ENCODE measurements at regions not wholly inside any gene's neighbourhood (a gene's known extent, or its start where the extent isn't known, plus 50 kb on each side); places are given as distances from the start of the nearest gene placed in this dataset.

- no peak for ATAC-seq
These were observed 208.6 kb downstream of the DRD1 start for GRCh38 chr5:175235251-175235960.

GRCh38 chr5:175230299-175230698 lies 213.7 kb downstream of the DRD1 start:
- ATAC-seq = no peak

GRCh38 chr5:175226506-175226905 lies 217.5 kb downstream of the DRD1 start:
- no peak for ATAC-seq

DNA sequence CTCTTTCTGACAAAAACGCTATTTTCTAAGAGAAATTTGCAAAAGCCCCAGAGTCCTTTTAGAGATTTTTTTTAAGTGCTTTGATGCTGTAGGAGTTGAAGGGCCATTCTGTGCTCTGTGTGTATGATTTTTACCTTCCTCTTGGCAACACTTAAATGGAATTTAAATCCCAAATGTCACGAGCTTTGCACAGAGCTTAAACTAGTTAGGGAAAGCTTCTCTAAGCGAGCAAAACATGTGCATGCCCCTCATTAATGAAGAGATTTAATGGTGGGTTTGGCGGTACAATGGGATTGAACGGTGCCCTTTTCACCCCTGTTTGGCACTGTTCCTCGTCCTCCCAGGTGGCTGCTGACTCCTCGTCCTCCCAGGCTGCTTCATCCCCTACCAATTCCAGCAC lies 220.7 kb downstream of the DRD1 start:
- no peak for ATAC-seq

DNA sequence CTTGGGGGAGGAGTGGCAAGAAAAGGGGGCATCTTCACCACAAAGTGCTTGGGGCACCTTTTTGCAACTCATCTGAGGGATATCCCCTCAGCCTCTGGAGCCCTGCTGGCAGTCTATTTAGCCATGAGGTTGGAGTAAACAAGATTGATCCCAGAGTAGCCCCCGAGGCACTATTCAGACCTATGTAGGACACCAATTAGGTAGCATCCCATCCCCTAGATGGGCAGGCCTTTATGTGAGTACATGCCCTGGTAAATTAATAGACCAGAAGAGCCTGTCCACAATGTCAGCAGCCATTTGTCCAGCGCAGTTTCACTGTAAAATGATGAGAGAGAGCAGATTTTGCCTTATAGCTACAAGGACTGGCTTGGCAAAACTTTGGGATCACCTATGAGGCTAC lies 221.4 kb downstream of the DRD1 start:
- ATAC-seq = no peak

DNA sequence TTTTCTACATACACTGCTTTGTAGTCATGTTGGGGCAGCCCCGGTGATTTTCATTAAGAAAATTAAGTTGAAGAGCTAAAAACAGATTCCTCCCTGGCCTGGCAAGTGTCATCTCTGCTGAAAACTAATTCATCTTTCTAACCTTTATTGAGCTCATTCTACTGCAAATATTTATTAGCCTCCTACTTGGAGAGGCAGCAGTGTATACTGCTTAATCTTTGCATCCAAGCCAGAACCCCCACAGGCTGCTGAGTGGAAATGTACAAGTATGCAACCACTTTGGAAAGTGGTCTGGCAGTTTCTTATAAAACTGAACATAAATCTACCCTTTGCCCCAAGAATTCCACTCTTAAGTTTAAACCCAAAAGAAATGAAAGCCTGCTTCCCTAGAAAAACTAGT lies 223.4 kb downstream of the DRD1 start:
- ATAC-seq = no peak

DNA sequence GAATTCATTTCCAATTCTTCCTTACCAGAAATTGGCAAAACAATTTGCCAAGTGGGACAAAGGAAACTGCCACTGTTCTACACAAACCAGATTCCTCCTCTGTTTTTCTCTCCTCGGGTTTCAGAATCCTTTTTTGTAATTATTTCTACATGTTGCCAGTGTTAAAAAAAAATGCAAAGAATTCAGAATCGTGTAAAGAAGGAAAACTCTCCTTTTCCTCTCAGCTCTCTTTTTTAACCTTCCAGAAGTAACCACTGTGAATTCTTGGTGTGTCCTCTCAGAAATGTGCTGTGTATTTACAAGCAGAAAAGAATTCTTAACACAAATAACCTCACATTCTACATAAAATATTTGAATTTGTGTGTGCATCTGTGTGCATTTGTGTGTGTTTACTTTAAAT lies 224.6 kb downstream of the DRD1 start:
- no peak for ATAC-seq

- no peak for ATAC-seq
These were observed 227.0 kb downstream of the DRD1 start for GRCh38 chr5:175216991-175217390.

DNA sequence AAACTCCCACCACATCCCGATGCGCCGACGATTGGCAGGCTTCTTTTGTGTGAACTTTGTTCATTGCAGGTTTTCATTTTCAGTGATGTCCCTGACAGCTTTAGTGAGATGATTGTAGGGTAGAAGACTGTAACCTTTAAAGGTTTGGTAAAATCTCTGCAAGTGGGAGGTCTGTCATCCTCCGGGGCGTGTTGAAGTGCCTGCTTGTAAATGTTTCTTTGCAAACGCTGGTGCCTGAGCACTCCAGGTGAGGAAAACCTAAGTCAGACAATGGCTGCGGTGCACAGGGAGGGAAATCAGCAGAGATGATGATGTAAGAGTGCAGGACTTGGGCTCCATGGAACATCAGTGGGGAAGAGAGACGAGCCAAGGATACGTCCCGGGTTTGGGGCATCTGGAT lies 228.1 kb downstream of the DRD1 start:
- ATAC-seq = no peak

- ATAC-seq = peak; percentile 79
These were observed 229.8 kb downstream of the DRD1 start for GRCh38 chr5:175214152-175214551.

- no peak for ATAC-seq
These were observed 231.8 kb downstream of the DRD1 start for GRCh38 chr5:175211956-175212756.

- ATAC-seq = no peak
These were observed 236.5 kb downstream of the DRD1 start for GRCh38 chr5:175207321-175208040.

- ATAC-seq = no peak
These were observed 237.3 kb downstream of the DRD1 start for GRCh38 chr5:175206669-175207068.

DNA sequence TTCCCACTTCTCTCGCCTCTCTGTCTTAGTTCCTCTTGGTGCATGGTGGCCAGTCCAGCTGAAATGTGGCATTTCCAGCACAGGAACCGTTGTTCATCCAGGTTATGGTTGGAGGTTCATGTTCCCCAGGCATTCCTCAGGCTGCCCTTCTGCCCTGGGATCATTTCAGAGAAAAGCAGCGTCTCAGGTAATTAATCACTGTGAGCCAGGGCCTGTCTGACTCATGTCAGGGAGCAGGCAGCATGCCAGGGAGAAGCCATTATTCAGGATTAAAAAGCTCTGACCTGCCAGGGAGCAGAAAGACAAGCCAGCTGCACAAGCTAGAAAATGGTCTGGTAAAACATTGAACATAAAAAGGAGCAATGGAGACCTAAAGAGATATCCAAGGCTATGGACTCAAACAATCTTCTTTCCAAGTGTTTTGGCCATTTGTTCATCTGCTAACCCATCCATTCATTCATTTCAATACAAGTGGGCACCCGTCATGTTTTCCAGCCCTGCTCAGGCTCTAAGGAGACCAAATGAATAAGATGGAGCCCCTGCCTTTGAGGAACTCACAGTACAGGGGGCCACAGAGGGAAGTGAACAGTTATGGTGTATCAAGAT lies 241.4 kb downstream of the DRD1 start:
- ATAC-seq = peak; percentile 88

DNA sequence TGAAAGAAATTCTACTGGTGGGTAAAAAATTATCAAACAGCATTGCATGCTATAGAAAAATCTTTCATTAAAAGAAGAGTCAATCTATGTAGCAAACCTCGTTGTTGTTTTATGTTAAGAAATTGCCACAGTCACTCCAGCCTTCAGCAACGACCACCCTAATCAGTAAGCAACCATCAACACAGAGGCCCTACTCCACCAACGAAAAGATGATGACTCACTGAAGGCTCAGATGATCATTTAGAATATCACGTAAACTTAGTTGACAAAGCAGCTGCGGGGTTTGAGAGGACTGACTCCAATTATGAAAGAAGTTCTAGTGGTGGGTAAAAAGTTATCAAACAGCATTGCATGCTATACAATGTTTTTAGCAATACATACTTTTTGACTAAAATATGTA lies 242.6 kb downstream of the DRD1 start:
- no peak for ATAC-seq

DNA sequence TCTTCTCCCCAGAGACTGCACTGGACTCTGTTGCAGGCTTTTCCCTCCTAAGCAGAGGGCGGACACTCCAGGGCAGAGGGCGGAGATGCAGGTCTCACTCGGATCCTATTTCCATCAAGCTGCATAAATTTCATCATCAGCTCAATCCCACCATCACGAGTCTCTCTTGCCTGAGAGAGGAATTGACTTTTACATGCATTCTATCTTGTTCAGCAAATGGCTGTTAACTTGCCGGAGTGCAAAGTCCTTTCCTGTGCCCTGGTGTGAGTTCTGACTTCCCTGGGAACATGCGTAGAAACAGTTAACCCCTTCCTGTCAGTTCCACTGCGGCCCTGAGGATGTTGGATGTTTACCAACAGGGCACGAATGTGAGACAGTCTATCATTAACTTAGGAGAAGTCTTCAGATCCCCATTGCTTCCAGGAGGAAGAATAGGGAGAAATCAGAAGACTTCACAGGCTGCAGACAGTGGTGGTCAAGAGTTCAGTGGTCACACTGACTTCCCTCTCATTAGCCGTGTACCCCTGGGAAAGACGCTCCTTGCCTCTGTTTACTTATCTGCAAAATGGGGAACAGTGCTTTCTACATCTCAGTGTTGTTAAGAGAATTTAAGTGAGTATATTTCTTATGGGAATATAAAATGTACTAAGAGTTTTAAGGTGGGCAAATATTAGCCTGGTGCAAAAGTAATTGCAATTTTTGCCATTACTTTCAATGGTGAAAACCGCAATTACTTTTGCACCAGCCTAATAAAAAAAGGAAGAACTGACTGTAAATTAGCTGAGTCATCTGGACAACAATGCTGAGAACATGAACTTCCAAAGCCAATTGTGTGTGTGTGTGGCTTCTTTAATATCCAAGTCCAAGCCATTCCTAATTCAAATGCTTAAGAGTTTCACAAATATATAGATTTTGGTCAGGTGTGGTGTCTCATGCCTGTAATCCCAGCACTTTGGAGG lies 248.0 kb downstream of the DRD1 start:
- ATAC-seq = no peak

DNA sequence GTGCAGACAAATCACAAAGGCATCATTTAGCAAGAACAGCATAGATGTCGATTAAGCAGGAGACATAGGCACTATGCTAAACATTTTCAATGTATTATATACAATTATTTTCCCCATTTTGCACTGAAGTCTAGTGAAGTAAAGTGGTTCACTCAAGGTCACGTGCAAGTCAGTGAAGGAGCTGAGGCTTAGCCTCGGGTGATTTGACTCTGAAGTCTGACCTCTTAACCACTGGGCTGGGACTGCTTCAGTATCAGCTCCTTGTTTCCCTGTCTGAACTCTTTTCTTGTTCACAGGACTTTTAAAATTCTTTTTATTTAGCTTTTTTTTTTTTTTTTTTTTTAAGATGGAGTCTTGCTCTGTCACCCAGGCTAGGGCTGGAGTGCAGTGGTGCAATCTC lies 262.7 kb downstream of the DRD1 start:
- ATAC-seq = no peak

DNA sequence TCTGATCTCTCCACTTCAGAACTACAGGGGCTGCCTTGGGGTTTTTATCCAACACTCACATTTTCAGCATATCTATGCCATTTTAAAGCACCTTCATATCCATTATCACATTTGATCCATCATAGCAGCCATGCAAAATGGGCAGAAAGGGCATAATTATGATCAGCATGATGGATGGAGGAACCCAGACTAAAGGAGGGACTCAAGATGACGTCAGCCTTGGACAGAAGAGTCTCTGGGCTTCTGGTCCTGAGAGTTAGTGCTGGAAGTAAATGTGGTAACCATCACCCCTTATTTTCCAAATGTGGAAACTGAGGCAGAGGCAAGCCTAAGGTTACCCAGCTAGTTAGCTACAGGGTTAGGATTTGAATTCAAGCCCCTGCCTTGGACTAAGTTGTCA lies 273.1 kb downstream of the DRD1 start:
- no peak for ATAC-seq

DNA sequence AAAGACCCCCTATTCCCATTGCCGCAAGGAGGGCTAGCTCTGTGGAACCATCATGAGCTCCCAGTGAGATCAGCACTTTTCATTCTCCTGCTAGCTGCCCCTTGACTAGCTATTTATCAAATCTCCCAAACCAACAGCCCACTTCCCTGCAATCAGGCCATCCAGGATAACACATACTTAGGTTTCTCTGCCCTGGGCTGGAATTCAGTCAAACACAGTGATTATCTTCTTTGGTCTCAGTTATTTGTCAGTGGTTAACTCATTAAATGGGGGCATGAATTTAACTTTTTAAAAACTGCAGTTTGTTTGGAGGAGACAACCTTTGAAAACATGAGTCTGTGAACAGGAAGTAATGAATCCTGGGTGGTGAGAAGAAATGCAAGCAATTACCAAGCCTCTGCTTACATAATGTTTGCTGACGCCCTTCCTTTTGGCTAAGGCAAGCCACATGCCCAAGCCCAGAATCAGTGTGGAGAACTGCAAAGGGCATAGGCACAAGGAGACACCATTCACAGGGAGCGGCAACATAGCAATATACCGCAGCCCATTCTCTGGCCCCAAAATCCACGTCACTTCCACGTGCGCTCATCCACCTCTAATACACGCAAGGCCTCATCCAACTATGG lies 275.0 kb downstream of the DRD1 start:
- no peak for ATAC-seq

DNA sequence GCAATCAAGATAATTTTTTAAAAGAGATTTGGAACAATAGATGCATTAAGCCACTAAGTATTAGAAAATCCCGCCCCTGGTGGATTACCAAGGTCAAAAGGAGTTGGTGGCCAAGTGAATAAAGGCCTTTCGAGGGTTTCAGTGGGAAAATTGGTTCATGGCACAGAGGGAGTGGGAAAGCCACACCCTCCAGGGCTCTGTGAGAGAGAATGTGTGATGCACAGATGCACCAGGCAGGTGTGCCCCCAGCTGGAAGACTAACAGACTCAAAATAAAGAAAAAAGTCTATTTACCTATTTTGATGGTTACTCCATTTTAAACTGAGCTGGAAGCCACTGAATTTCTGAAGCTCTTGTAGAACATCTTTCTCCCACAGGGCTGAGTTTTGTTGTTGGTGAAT lies 278.0 kb downstream of the DRD1 start:
- ATAC-seq = no peak

GRCh38 chr5:175163586-175164275 lies 280.3 kb downstream of the DRD1 start:
- no peak for ATAC-seq
